Tibial artery (tissue), 4 donors: ENCODE measurements at regions not wholly inside any gene's neighbourhood (a gene's known extent, or its start where the extent isn't known, plus 50 kb on each side); places are given as distances from the start of the nearest gene placed in this dataset.

Experiments
- DNase-seq, 2 donors: peaks; one replicate each; pipeline ENCODE4 v3.0.0-alpha.2; 2019
- H3K27ac ChIP-seq, 2 donors: fragments of 200-600 bp; sonication (generic) in 1 of 2; 1 replicate in 1 of 2; 2 replicates in 1 of 2; pipeline ENCODE4 v1.5.1; 2018 to 2019; ENCODE audit warnings: mild to moderate bottlenecking in 1 of 2
- H3K27me3 ChIP-seq, 2 donors: fragments of 200-600 bp; sonication (generic) in 1 of 2; one replicate each; pipeline versions ENCODE4 v1.5.1 to v1.6.0; 2016 to 2019
- H3K36me3 ChIP-seq, 3 donors: fragments of 200-600 bp; sonication (generic) in 2 of 3; one replicate each; pipeline ENCODE4 v1.5.1; 2016 to 2019; ENCODE audit warnings: mild to moderate bottlenecking in 2 of 3
- H3K4me1 ChIP-seq, 4 donors: fragments of 200-600 bp; sonication (generic) in 2 of 4; 1 replicate in 3 of 4; 2 replicates in 1 of 4; pipeline ENCODE4 v1.5.1; 2016 to 2019
- H3K4me3 ChIP-seq, 2 donors: fragments of 200-600 bp; sonication (generic) in 1 of 2; 1 replicate in 1 of 2; 2 replicates in 1 of 2; pipeline ENCODE4 v1.5.1; 2018 to 2019; ENCODE audit warnings: mild to moderate bottlenecking in 2 of 2
- H3K9me3 ChIP-seq, 3 donors: fragments of 200-600 bp; sonication (generic) in 1 of 3; one replicate each; pipeline ENCODE4 v1.5.1; 2016 to 2019
- intact Hi-C: fragments of 100-400 bp; cut with DNase I; formaldehyde crosslinking; loops from one replicate; pipeline ENCODE4 v1.15.0; 2023; ENCODE audit warnings: low total_unique reads
- TF ChIP-seq, protein P1 (sequence below), 2 experiments: fragments of 200-600 bp in 1 of 2; fragments of 450-650 bp in 1 of 2; IDR thresholded peaks; one replicate each; pipeline ENCODE4 v1.5.1; 2017 to 2019; ENCODE audit warnings: antibody characterized with exemption in 2 of 2, mild to moderate bottlenecking in 1 of 2, moderate library complexity in 1 of 2

- TF ChIP-seq, protein P1, sequence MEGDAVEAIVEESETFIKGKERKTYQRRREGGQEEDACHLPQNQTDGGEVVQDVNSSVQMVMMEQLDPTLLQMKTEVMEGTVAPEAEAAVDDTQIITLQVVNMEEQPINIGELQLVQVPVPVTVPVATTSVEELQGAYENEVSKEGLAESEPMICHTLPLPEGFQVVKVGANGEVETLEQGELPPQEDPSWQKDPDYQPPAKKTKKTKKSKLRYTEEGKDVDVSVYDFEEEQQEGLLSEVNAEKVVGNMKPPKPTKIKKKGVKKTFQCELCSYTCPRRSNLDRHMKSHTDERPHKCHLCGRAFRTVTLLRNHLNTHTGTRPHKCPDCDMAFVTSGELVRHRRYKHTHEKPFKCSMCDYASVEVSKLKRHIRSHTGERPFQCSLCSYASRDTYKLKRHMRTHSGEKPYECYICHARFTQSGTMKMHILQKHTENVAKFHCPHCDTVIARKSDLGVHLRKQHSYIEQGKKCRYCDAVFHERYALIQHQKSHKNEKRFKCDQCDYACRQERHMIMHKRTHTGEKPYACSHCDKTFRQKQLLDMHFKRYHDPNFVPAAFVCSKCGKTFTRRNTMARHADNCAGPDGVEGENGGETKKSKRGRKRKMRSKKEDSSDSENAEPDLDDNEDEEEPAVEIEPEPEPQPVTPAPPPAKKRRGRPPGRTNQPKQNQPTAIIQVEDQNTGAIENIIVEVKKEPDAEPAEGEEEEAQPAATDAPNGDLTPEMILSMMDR (IDR thresholded peaks at IDR 0.05): no peak
- no peak overlapping the region for H3K27ac ChIP-seq
- H3K4me1 ChIP-seq: no peaks in the 10 kb centered on the region
- no peaks in the 10 kb centered on the region for H3K36me3 ChIP-seq
- intact Hi-C loops: no loop called here
- no peaks in the 10 kb centered on the region for H3K9me3 ChIP-seq
- no peak for DNase-seq
- no peak overlapping the region for H3K4me3 ChIP-seq
- no peaks in the 10 kb centered on the region for H3K27me3 ChIP-seq
These were observed 69.1 kb upstream of the SATB1 start for GRCh38 chr3:18494251-18494650.

GRCh38 chr3:18489939-18490338 is 64.8 kb upstream of the SATB1 start:
- Histone ChIP-seq H3K36me3 (no peaks in the 10 kb centered on the region), H3K9me3 (no peaks in the 10 kb centered on the region), H3K27ac (no peak overlapping the region), H3K27me3 (no peaks in the 10 kb centered on the region), H3K4me3 (no peak overlapping the region), H3K4me1 (no peaks in the 10 kb centered on the region)
- TF ChIP-seq, protein P1 (IDR thresholded peaks at IDR 0.05): no peak
- intact Hi-C loops: no loop called here
- DNase-seq: no peak

GRCh38 chr3:18483226-18483625 is 58.1 kb upstream of the SATB1 start:
- H3K27ac ChIP-seq: no peak overlapping the region
- no peak overlapping the region for H3K4me3 ChIP-seq
- H3K9me3 ChIP-seq: no peaks in the 10 kb centered on the region
- TF ChIP-seq, protein P1 (IDR thresholded peaks at IDR 0.05): no peak
- no peaks in the 10 kb centered on the region for H3K27me3 ChIP-seq
- H3K4me1 ChIP-seq: no peaks in the 10 kb centered on the region
- H3K36me3 ChIP-seq: no peaks in the 10 kb centered on the region
- intact Hi-C loops: no loop called here
- DNase-seq: no peak

DNA sequence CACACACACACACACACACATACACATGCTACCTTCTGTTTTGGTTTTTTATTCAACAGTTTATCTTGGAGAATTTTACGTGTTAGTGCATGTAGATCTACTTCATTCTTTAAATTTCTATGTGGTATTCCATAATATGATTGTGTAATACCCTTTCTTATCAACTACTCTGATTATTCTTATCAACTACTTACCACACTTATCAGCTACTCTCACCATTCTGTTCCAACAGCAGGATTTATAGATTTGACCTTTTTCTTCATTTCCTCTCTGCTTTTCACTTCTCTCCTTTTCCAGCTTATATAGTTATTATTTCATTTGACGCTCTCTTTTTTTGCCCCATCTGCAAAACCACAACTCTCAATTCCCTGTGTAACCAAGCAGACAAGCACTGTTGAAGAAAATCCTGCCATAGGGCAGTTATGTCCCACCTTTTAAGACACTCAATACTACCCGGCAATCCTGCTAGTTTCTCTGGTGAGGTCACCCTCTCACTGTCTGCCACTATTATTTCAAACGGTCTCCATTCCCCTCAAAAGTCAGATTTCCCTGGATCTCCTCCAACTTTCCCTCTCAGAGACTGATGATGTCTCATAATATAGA is 56.9 kb upstream of the SATB1 start:
- intact Hi-C loops: no loop called here
- no peak for DNase-seq
- H3K4me1 ChIP-seq: no peaks in the 10 kb centered on the region
- no peaks in the 10 kb centered on the region for H3K27me3 ChIP-seq
- H3K9me3 ChIP-seq: no peaks in the 10 kb centered on the region
- H3K4me3 ChIP-seq: no peak overlapping the region
- TF ChIP-seq, protein P1 (IDR thresholded peaks at IDR 0.05): no peak
- H3K27ac ChIP-seq: no peak overlapping the region
- H3K36me3 ChIP-seq: no peaks in the 10 kb centered on the region

DNA sequence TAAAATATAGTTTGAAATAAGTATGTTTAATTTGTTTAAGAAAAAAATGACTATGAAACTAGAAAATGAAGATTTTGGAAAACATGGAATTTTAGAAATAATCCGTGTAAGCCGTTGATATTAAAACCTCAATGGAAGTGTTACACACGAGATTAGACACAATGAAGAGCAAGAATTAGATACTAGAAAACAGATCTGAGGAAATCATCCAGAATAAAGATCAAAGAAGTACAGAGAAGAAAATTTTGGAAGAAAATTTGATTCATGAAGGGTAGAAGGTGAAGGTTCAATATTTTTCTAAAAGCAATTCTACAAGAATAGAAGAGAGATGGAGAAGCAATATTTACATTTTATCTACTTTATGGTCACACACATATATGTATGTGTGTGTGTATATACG is 52.5 kb upstream of the SATB1 start:
- TF ChIP-seq, protein P1 (IDR thresholded peaks at IDR 0.05): no peak
- no peak overlapping the region for H3K4me3 ChIP-seq
- DNase-seq: no peak
- intact Hi-C loops: no loop called here
- H3K36me3 ChIP-seq: no peaks in the 10 kb centered on the region
- no peaks in the 10 kb centered on the region for H3K4me1 ChIP-seq
- H3K9me3 ChIP-seq: no peaks in the 10 kb centered on the region
- H3K27ac ChIP-seq: no peak overlapping the region
- no peaks in the 10 kb centered on the region for H3K27me3 ChIP-seq
